ENCODE measurements at regions not wholly inside any gene's neighbourhood (a gene's known extent, or its start where the extent isn't known, plus 50 kb on each side); places are given as distances from the start of the nearest gene placed in this dataset.
A peak's percentile ranks its signal among the peaks of the same experiment; 100 is the strongest.

DNA sequence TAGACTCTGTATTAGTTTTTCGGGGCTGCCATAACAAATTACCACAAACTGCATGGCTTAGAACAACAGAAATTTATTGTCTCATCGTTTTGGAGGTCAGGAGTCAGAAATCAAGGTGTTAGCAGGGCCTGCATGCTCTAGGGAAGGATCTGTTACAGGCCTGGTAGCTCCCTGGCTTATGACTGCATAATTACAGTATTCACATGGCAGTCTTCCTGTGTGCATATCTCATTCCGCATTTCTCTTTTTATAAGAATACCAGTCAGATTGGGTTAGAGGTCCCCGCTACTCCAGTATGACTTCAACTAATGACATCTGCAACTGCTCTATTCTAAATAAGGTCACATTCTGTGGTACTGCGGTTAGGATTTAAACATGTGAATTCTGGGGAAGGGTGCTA, 59.3 kb upstream of the SLC2A12 start:
- Mint-ChIP-seq H3K36me3 (ENCODE audit: insufficient read depth, unreplicated experiment) (peaks cover 7% of the 10 kb centered on the region), H3K27ac (ENCODE audit: unreplicated experiment) (no peak overlapping the region), H3K9me3 (ENCODE audit: low read depth, unreplicated experiment) (no peaks in the 10 kb centered on the region), H3K4me1 (ENCODE audit: low read depth, unreplicated experiment) (no peaks in the 10 kb centered on the region), H3K4me3 (ENCODE audit: low read depth, unreplicated experiment) (no peak overlapping the region), H3K27me3 (ENCODE audit: unreplicated experiment) (peaks cover 23% of the 10 kb centered on the region)
- no peak for DNase-seq
- TF ChIP-seq, protein P1, sequence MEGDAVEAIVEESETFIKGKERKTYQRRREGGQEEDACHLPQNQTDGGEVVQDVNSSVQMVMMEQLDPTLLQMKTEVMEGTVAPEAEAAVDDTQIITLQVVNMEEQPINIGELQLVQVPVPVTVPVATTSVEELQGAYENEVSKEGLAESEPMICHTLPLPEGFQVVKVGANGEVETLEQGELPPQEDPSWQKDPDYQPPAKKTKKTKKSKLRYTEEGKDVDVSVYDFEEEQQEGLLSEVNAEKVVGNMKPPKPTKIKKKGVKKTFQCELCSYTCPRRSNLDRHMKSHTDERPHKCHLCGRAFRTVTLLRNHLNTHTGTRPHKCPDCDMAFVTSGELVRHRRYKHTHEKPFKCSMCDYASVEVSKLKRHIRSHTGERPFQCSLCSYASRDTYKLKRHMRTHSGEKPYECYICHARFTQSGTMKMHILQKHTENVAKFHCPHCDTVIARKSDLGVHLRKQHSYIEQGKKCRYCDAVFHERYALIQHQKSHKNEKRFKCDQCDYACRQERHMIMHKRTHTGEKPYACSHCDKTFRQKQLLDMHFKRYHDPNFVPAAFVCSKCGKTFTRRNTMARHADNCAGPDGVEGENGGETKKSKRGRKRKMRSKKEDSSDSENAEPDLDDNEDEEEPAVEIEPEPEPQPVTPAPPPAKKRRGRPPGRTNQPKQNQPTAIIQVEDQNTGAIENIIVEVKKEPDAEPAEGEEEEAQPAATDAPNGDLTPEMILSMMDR (IDR thresholded peaks at IDR 0.05; ENCODE audit: unreplicated experiment), result no peak
- BruUV-seq (replicated peaks), result no TSS peak
- intact Hi-C loops (cut with micrococcal nuclease; ENCODE audit: unreplicated experiment), result no loop called here
- CTCF ChIA-PET, result no interaction called here

DNA sequence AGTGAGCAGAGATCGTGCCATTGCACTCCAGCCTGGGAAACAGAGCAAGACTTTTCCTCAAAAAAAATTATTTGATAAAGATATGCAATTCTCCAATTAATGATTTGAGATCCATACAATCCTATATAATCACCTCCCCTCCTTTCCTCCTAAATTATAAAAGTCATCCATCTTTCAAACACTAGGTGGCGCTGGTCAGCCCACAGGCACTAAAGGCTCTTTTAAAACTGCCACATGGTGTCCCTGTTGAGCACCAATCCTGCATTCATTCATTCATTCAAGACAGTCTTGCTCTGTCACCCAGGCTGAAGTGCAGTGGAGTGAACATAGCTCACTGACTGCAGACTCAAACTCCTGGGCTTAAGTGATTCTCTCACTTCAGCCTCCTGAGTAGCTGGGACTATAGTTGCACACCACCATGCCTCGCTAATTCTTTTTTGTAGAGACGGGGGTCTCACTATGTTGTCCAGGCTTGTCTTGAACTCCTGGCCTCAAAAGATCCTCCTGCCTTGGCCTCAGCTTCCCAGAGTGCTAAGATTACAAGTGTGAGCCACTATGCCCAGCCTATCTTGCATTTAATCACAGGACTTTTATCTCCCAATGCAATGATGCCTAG, 58.7 kb upstream of the SLC2A12 start:
- Mint-ChIP-seq H3K27ac (ENCODE audit: unreplicated experiment) (no peak overlapping the region), H3K9me3 (ENCODE audit: low read depth, unreplicated experiment) (no peaks in the 10 kb centered on the region), H3K4me1 (ENCODE audit: low read depth, unreplicated experiment) (no peaks in the 10 kb centered on the region), H3K4me3 (ENCODE audit: low read depth, unreplicated experiment) (no peak overlapping the region), H3K27me3 (ENCODE audit: unreplicated experiment) (peaks cover 23% of the 10 kb centered on the region), H3K36me3 (ENCODE audit: insufficient read depth, unreplicated experiment) (peaks cover 7% of the 10 kb centered on the region)
- intact Hi-C loops (cut with micrococcal nuclease; ENCODE audit: unreplicated experiment), result no loop called here
- CTCF ChIA-PET, result no interaction called here
- TF ChIP-seq, protein P1 (IDR thresholded peaks at IDR 0.05; ENCODE audit: unreplicated experiment), result peak; percentile 79
- peak; percentile 43 for DNase-seq
- no TSS peak for BruUV-seq (replicated peaks)

DNA sequence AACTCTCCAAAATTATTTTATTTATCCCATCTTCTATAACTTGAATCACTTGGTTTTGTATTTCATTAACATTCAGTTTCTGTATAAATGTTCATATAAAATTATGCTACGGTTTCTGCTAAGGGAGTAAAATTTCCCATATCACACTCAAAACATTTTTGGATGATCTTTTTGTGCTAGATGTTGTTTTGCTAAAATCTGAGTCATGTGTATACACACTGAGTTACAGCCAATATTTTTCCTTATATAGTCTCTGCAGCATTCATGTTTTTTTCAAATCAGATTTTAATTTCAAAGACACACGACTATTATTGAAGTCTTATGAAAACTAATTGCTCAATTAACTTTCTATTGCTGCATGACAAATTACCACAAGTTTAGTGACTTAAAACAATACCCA, 54.3 kb upstream of the SLC2A12 start:
- Mint-ChIP-seq H3K9me3 (ENCODE audit: low read depth, unreplicated experiment) (no peaks in the 10 kb centered on the region), H3K4me3 (ENCODE audit: low read depth, unreplicated experiment) (no peak overlapping the region), H3K4me1 (ENCODE audit: low read depth, unreplicated experiment) (no peaks in the 10 kb centered on the region), H3K36me3 (ENCODE audit: insufficient read depth, unreplicated experiment) (peaks cover 7% of the 10 kb centered on the region), H3K27me3 (ENCODE audit: unreplicated experiment) (no peaks in the 10 kb centered on the region), H3K27ac (ENCODE audit: unreplicated experiment) (no peak overlapping the region)
- CTCF ChIA-PET, result no interaction called here
- intact Hi-C loops (cut with micrococcal nuclease; ENCODE audit: unreplicated experiment), result no loop called here
- TF ChIP-seq, protein P1 (IDR thresholded peaks at IDR 0.05; ENCODE audit: unreplicated experiment), result no peak
- no TSS peak for BruUV-seq (replicated peaks)
- no peak for DNase-seq

DNA sequence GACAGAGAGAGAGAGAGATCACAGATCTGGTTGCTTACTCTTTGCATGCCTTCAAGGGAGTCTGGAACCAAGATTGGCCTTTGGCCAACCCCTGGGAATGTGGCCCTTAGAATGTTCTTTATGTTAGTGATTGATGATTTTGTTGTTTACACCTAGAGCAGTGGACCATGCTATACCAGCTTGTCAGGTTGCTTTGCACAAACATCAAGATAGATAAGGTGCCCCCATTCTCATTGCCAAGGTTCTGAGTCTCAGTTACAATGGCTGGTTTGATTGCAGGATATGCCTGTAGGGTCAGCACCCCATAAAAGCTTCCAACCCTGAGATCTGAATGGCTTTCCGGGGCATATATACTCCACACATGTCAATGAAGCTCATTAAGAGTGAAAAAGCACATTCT, 53.5 kb upstream of the SLC2A12 start:
- DNase-seq, result no peak
- Mint-ChIP-seq H3K27ac (ENCODE audit: unreplicated experiment) (no peak overlapping the region), H3K4me3 (ENCODE audit: low read depth, unreplicated experiment) (no peak overlapping the region), H3K9me3 (ENCODE audit: low read depth, unreplicated experiment) (no peaks in the 10 kb centered on the region), H3K36me3 (ENCODE audit: insufficient read depth, unreplicated experiment) (peaks cover 3% of the 10 kb centered on the region), H3K27me3 (ENCODE audit: unreplicated experiment) (no peaks in the 10 kb centered on the region), H3K4me1 (ENCODE audit: low read depth, unreplicated experiment) (no peaks in the 10 kb centered on the region)
- TF ChIP-seq, protein P1 (IDR thresholded peaks at IDR 0.05; ENCODE audit: unreplicated experiment), result no peak
- BruUV-seq (replicated peaks), result no TSS peak
- CTCF ChIA-PET, result interaction anchor here (1.4 kb wide), 1 partner anchor 182 kb away, joined by 4 read pairs; no protein-coding TSS in a partner anchor
- intact Hi-C loops (cut with micrococcal nuclease; ENCODE audit: unreplicated experiment), result no loop called here

All from Calu3 (cell line).